HG03460 (cell line): ENCODE measurements at regions not wholly inside any gene's neighbourhood (a gene's known extent, or its start where the extent isn't known, plus 50 kb on each side); places are given as distances from the start of the nearest gene placed in this dataset.
"Not testable (repeated sequence)": the region's sequence is repeated elsewhere in the genome, so short reads cannot be mapped to it uniquely, and the experiment has no call there.

ENCODE experiments used
- ATAC-seq: cut with Tn5 transposase; IDR thresholded peaks from one replicate; pipeline ENCODE4 v1.9.1; 2021; ENCODE audit not compliant: unreplicated experiment

DNA sequence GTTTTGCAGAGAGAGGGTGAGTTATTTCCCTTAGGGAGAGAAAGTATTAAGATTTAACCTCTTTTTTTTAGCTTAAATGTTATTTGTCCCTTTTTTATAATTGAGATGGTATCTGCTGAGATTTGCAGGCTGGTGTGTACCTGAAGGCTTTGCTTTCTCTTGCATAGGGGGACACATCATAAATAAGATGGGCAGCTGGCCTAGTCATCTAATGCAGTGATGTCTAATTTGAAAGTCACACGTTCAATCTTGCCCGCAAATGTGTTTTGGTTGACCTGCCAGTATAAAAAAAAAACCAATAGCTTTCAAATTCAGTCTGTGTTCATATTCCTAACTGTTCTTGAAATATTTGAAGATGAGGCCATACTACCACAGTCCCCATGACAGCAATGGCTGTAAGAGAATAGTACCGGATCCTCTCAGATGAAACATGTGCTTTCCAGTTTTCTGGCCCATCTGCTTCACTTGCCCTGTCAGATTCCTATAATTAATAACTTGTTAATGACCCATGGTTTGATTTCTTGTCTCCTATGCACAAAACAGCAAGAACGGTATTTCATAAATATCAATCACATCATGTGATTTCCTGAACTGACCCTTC, 914.2 kb downstream of the IPMK start:
- ATAC-seq, result no peak

DNA sequence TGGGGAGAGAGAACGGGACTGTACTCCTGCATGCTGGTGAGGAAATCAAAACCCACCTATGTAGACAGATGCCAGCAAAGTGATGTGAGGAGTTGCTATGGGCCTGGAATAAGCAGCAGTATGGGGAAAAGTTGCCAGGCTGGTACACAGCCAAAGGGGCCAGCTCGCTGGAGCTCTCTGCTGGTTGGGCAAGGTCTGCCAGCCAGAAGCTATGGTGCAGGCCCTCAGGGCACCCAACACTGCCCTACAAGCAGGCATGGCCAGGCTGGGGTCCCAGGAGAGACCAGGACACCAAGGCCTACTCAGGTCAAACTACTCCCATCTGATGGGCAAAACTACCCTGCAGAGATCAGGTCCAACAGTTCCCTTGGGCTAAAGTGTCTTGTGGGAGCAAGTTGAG, 916.6 kb downstream of the IPMK start:
- ATAC-seq, result no peak

DNA sequence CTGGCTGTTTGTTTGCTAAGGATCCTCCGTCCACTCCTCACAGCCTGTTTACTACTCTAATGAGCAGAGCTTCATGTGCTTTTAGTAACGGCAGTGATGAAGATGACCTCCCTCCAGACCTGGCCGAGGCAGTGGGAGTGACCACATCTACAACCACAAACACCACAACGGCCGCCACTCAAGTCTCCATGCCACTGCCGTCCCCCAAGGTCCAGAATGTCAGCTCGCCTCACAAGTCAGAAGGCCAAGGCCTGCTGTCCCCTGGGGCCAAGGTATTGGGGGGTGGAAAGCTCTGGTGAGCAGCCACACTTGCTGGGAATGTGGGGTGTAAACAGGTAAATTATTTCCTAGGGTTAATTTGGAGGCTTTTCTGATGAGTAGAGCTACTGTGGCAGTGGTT, 926.4 kb downstream of the IPMK start:
- ATAC-seq, result no peak

DNA sequence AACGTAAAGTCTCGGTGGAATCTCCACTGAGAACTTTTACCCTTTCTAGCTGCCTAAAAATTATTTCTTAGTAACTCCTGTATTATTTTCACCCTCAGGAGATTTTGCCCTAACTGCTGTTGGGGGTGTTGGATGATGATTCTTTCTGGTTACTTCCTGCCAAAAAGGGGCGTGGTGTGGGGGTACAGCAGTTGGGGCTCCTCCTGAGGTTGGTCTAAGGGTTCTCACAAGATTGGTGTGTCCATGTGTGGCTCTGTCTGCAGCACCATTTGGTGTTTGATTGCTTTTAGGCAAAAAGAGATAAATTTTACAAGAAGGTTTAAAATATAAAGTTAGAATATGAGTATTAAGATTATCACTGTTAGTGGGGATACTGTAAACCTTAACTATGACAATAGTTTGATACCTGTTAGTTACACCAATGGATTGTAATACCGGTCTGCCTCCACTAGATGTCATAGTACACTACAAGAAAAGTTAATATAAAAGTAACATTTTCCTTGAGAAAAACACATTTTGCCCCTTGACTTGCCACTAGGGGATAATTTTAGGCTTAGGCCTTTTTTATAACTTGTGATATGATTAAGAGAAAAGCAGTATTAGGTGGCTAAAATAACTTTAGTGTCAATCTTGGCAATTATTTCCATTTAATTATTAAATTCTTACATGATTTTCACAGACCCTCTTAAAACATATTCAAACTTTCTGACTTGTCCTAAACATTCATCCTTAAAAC, 928.7 kb downstream of the IPMK start:
- ATAC-seq, result no peak

DNA sequence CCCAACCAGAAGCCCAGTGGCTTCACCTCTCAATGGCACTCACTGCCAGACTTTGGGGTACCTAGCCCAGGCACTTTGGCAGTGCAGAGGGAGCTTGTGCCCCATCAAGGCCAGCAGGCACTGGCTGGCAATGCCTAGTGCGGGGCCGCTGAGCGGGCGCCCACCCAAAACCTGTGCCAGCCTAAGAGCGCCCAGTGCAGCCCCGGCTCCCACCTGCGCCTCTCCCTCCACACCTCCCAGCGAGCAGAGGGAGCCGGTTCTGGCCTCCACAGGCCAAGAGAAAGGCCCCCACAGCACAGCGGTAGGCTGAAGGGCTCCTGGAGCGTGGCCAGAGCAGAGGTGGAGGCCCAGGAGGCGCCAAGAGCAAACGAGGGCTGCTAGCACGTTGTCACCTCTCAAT, 930.8 kb downstream of the IPMK start:
- ATAC-seq, result no peak

DNA sequence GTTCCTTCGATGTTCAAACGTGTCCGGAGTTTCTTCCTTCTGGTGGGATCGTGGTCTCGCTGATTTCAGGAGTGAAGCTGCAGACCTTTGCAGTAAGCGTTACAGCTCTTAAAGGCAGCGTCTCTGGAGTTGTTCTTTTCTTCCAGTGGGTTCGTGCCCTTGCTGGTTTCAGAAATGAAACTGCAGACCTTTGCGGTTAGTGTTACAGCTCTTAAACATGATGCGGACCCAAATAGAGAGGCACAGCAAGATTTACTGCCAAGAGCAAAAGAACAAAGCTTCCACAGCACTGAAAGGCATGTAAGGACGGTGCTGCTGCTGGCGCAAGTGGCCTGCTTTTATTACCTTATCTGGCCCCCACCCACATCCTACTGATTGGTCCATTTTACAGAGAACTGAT, 931.4 kb downstream of the IPMK start:
- no peak for ATAC-seq

DNA sequence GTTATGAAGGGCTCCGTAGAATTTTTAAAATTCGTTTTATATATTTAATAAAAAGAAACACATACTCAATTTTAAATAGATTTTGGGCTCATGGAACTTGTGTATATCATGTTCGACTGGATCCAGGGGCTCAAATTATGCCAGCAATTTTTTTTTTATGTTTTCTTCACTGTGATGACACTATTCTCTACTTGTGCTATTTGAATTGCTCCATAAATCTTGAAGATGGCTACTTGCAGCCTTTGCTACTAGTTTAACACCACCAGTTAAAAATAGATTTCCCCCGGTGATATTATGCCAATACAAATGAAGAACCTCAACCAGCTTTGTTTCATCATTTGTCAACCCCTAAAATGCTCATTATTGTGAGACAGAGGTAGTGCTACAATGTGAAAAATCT, 933.2 kb downstream of the IPMK start:
- ATAC-seq, result no peak

DNA sequence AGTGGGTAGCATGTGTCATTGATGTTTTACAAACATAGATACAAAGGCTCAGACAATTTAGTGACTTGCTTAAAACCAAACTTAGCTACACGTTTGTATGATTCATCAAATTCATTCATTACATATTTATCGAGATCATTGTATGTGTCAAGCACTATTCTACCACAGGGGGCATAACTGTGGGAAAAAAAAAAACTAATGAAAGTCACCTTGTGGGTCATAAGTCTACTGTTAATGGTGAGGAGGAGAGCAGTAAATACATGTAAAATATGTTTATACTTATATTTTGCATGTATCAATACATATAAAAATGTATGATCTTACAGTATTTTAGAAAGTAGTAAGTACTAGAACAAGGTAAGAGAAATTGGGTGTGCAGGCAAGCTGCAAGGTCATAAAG, 933.8 kb downstream of the IPMK start:
- ATAC-seq, result no peak

DNA sequence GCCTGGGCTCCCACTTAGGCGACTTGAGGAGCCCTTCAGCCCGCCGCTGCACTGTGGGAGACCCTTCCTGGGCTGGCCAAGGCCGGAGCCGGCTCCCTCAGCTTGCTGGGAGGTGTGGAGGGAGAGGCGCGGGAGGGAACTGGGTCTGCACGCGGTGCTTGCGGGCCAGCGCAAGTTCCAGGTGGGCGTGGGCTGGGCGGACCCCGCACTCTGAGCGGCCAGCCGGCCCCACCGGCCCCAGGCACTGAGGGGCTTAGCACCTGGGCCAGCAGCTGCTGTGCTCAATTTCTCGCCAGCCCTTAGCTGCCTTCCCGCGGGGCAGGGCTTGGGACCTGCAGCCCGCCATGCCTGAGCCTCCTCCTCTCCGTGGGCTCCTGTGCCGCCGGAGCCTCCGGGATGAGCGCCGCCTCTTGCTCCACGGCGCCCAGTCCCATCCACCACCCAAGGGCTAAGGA, 946.3 kb downstream of the IPMK start:
- ATAC-seq, result not testable (repeated sequence)

DNA sequence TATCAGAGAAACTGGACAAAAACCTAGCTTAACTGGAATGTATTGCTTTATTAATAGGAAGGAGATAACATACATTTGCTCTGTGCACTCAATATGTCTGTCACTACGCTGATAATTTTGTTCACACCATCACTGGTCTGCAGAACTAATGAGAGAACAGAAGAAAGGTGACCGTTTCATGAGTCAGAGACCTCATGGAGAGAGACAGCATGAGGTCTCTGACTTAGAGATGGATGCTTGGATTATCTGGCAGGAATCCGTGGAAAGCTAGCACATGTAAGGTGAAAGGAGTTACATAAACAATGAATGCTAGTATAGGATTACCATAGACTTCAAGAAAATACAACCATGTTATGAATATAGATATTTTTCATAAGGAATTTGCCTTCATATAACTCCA, 947.3 kb downstream of the IPMK start:
- no peak for ATAC-seq

DNA sequence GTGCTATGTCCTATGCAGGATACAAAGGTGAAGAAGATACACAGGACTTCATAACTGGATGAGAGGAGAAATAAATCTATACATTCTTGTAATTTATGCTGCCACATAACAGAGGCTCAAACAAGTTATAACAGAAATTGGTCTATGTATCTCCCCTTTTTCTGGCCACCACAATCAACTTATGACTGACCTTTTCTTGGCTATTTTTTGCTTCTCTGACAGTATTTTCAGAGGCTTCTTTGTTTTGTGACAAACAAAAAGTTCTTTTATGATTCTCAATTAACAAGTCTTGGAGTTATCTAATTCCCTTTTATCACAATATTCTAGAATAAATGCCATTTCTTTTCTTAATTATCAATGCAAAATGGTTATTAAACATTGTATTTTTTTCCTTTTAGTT, 953.0 kb upstream of the ZWINT start:
- no peak for ATAC-seq

DNA sequence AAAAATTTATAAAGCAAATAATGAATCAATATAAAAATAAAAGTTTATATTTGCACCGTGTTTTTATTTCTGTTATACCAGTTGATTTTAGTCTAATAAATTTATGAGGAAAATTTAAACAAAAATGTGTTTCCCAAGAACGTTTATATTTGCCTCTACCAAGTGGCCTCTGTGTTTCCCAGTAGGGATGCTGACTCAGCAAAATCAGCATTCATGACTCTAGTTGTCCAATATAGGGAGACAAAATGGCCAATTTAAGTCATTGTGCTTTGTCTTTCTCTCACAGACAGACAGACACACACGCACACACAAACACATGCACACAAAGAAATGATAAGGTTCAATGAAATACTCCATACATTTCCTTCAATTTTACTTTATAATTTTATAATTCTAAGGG, 942.5 kb upstream of the ZWINT start:
- ATAC-seq, result no peak

DNA sequence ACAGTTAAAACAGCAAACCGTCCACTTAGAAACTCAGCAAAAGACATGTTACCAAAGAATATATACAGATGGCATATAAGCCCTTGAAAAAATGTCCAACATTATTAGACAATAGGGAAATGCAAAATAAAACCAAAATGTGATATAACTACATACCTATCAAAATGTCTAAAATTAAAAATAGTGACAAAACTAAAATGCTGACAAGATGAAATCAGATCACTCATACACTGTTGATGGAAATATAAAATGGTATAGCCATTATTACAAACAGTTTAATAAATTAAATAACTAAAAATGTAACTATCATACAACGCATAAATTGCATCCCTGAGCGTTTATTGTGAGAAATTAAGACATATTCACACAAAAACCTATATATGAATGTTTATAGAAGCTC, 939.7 kb upstream of the ZWINT start:
- no peak for ATAC-seq

DNA sequence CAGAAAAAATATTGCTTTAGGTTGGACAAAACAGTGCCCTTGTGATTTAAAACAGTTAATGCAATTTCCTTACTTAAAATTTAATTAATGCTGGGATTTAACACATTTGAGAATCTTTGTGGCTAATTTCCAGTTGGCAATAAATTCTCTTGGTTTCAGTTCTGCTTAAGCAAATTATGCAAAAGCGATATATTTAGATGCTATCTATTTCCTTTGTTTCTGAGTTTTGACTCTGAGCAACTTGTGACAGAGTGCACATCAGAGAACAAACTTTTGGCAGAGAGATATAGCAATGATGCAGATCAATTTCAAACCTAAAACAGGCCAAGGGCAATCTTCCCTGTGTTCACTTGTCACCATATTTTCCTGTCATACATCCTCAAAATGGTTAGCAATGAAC, 933.6 kb upstream of the ZWINT start:
- ATAC-seq, result no peak

DNA sequence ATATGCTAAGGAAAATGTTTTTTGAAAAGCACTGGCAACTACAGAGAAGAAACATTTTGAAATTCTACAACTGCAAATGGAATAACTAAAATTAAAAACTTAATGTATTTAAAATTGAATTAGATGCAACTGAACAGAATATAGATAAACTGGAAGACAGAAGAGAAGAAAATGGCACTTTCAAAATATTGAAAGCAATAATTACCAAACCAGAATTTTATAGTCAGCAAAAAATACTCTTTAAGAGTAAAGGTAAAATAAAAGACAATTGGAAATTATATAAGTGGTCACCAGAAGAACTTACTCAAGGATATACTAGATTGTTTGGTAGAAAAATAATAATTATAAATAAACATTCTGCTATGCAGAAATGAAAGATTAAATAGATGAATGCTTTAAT, 927.7 kb upstream of the ZWINT start:
- ATAC-seq, result no peak

DNA sequence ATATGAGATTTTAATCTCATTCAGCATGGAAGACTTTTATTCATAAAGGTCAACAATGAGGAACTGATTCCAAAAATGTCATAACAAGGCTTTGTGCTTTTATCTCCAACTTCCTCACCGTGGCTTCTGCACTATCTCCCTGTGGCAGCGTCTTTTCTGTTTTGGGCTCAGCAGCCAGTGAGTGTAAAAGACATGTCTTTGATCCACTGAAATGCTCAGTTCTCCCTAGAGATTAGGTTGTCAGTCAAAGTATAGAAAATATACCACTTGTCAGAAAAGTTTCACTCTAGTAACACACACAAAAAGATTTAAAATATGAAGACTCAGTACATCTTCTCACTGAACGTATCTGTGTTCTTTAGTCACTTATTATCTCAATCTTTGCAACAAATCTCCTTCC, 901.8 kb upstream of the ZWINT start:
- no peak for ATAC-seq

DNA sequence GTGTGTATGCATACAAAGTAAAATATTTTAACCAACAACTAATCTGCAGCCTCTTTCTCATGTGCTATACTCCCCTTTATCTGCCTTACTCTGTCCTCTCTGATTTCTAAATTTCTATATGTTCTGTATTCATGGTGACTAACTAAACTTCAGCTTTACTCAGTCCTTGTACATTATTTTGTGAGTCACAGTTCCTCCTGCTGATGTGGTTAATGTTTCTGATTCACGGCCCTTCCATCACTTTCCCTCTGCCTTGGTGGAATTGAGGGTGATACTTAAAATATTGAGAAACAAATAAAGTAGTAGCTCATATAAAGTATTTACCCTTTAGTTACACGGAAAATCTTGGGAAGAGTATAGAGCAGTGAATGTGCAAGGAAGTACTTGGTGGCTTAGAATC, 899.1 kb upstream of the ZWINT start:
- no peak for ATAC-seq

DNA sequence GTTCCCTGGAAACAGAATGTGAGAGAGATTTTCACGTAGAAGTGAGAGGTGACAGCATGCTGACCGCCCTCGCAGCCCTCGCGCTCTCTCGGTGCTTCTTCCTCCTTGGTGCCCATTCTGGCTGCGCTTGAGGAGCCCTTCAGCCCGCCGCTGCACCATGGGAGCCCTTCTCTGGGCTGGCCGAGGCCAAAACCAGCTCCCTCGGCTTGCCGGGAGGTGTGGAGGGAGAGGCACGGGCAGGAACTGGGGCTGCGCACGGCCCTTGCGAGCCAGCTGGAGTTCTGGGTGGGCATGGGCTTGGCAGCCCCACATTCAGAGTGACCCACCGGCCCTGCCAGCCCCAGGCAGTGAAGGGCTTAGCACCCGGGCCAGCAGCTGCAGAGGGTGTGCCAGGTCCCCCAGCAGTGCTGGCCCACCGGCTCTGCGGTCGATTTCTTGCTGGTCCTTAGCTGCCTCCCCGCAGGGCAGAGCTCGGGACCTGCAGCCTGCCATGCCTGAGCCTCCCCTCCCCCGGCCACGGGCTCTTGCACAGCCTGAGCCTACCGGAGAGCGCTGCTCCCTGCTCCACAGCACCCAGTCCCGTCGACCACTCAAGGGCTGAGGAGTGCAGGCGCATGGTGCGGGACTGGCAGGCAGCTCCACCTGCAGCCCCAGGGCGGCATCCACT, 888.7 kb upstream of the ZWINT start:
- ATAC-seq, result no peak

DNA sequence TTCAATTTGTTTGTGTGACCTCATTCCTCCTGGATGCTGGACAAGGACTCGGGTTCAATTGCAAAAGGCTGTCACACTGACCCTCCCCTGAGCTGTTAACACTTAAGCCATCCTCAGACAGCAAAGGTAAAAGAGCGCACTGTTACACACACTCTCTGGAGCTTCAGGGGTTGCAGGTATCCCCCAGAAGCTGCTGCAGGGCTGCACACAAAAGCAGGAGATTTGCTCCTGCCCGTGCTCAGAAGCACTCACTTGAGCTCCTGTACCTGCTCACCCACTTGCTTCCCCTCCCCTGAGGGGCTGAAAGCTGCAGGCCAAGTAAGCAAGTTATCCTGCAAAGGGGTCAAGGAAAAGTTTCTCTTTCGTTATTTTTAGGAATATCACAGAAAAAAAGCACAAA, 886.2 kb upstream of the ZWINT start:
- no peak for ATAC-seq

DNA sequence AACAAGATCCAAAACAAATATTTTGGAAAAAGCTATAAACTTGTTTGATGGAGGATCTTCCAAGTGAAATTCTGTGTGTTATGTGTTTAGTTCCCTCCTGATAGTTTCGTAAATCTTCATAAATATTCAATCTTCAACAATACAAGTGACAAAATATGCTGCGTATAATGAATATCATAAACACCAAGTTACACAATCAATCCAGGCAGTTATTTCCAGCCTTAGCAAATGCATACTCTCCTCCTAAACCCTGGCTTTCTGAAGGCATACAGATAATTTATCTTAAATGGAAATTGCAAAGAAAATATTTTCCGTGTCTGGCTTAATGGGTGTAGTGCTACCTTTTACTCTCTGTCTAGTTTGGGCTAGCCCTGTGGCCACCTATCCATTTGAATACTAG, 864.9 kb upstream of the ZWINT start:
- ATAC-seq, result no peak

DNA sequence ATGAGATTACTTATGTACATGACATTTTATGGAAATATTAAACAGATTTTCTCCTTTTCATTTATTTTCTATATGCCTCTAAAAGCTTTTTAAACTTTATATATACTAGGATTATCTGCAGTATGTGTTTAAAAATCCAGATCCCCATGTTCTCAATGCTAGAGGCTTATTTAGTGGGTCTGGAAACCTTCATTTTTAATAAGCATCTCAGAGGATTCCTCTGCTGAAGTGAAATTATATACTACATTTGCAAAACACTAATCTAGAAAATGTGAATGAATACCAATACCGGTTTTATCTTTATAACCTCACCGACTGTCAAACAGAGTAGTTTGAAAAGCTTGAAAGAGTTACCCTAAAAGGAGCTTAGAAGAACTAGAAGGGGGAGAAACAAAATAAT, 863.8 kb upstream of the ZWINT start:
- no peak for ATAC-seq

DNA sequence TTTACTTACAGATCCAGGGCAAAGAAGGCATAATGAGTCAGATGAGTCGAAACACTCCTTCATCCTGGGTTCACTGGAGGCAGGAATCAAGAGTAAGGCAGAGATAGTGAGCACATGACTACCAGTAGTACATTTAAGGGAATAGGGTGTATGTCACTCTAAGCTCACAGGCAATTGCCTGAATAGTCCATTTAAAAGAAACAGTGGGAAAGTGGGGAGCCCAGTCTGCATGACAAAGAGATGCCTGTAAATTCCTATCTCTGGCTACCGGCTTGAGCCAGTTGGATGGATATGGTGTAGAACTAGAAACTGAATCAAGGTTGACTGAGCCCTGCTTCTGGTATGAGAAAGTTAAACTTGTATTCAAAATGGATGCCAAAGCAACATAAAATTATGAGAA, 861.5 kb upstream of the ZWINT start:
- ATAC-seq, result no peak

DNA sequence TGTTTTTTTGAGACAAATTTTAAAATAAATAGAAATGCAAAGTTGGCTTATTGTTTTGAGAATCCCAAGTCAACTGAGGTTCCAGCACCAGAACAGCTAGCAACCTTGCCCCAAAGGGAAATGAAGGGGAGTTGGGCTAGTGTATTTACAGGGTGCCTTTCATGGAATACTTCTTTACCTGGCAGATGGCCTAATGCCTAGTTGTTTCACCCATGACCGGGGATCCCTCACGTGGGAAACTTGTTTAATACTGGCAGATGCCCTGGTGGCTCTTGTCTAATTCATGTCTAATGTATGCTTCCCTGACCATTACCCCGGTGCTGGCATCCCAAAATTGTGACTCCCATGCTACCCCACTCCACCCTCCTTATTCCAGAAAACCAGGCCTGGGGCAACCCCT, 861.1 kb upstream of the ZWINT start:
- no peak for ATAC-seq
